ENCODE measurements at regions not wholly inside any gene's neighbourhood (a gene's known extent, or its start where the extent isn't known, plus 50 kb on each side); places are given as distances from the start of the nearest gene placed in this dataset.
"Not testable (repeated sequence)": the region's sequence is repeated elsewhere in the genome, so short reads cannot be mapped to it uniquely, and the experiment has no call there.

GRCh38 chr4:147292604-147293313 is 188.1 kb upstream of the EDNRA start:
- not testable (repeated sequence) for TF ChIP-seq POLR2A (IDR thresholded peaks at IDR 0.05; ENCODE audit: low read length); GATA1 (IDR thresholded peaks at IDR 0.05; ENCODE audit: low read depth, low read length)

Measured in erythroblast (primary cell).